Superior temporal gyrus (tissue), 1 donor: ENCODE measurements at regions not wholly inside any gene's neighbourhood (a gene's known extent, or its start where the extent isn't known, plus 50 kb on each side); places are given as distances from the start of the nearest gene placed in this dataset.

ENCODE experiments used
- DNase-seq: peaks from one replicate; pipeline ENCODE4 v3.0.0-alpha.2; 2016; ENCODE audit errors: extremely low spot score

DNA sequence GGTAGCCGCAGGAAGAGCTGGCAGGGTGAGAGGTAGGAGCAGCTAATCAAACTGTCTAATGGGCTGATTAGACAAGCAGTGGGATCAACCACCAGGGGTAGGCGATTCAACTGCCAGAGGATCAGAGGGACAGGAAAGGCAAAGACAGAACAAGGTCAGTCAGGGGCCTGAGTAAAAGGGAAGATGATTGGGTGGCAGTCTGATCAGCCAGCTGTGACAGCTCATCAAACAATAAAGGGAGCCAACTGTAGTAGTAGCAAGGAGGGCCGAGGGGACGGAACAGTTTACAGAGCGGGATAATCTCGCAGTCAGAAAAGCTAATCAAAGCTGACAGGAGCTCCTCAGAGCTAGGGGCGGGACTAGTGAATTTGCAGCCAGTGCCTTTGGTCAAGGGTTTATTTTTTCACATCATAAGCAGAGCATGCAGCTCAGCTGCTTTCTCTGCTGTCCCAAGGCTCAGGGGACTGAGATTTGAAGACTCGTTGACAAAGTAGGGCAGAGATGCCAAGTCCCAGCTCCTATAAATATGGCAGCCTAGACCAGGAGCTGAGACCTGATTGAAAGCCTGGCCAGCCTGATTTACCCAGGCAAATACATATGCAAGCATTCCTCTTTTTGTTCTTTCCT, 418.2 kb downstream of the GABRG2 start:
- no peak for DNase-seq

DNA sequence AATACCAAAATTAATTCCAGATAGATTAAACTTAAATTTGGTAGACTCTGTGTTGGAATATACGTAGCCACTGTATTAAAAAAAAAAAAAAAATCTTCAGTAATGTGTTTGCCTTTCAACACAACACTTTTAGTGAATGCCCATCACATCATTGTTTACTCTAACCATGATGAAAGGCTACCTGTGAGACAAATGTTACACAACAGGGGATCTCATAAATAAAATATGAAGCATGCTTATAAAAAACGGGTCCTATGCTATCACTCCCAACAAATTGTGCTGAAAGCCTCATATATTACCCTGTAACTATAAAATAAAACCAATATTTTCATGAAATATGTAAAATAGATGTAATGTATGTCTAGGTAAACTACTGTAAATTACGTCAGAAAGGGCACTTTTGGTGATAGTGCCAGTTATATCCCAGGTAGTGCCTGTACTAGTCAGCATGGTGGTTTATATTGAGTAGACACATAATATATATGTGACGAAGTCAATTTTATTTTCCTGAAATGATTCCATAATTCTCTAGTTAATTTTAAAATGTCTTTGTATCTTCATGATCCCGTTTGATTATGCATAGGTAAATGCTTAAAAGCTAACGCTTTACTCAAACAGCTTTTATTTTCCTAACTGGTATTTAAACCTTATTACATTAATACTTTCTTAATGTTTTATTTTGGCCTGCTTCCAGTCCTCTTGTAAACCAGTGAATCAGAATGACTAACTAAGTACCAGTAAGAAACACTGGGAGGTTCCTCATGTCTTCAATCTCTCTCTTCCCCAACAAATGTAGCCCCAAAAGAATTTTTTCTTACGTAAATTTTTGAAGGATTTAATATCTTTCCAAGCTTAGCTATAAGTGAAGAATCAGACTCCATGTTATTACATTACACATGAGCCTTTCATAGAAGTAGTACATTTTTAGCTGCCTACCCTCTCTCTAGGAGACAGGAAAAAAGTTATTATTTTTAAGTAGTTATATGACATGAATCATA, 420.3 kb downstream of the GABRG2 start:
- no peak for DNase-seq

DNA sequence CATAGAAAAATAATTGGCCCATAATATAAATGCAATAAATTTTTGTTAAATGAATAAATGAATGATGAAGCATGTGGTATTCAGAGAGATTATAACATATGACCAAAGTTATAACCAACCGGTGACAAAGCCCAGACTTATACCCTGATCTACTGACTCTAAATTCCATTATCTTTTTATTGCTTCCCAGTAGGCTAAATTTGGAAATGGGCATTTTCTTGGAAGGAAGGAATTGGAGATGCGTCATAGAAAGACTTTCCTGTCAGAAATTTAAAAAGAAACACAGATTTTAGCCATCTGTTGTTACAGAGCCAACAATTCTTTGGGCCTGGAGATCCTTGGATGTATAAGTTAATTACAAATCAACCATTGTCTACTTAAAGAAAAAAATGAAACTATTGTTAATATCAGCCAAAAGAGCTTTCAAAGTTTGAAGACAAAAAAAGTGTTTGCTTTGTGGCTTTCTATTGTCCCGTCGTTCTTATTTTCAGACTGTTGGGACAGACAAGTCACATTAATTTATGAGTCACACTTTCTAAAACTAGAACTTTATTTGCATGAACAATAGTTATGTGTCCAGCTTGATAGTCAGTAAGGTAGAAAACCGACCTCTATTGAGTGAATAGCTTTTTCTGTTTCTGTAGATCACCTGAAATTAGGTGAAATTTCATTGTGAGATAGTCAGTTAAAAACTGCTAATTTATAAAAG, 428.7 kb downstream of the GABRG2 start:
- DNase-seq, result no peak

DNA sequence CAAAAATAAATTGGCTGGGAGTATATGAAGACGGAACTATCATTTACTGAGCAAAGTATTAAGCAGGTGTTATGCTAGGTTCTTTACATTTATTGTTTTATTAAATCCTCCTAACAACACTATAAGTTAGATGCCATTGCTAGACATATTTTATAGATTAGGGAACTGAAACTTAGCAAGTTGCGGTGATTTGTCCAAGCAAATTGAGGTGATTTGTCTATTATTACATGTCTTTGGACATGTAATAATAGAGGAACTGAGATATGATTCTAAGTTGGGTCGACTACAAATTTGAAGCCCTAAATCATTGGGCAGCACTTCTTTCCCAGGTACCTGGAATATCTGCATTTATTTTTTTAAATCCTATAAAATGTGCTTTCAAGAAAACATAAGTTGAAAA, 429.9 kb downstream of the GABRG2 start:
- DNase-seq, result no peak

DNA sequence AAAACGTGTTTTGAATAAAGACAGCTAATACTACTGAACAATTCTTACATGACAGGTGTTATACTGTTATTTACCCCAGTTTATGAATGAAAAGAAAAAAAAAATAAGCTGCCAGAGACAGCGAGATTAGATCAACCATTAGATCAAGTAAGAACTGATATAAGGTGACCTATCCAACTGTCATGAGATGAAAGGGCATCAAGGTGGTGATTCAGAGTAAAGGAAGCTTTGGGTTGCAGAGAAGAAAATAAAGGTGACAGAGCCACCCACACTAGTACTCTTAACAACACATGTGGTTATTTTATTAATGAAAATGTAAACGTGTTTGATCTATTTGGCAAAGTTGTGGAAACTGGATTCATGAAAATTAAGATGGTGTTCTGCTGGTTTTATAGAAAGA, 435.2 kb downstream of the GABRG2 start:
- DNase-seq, result no peak

DNA sequence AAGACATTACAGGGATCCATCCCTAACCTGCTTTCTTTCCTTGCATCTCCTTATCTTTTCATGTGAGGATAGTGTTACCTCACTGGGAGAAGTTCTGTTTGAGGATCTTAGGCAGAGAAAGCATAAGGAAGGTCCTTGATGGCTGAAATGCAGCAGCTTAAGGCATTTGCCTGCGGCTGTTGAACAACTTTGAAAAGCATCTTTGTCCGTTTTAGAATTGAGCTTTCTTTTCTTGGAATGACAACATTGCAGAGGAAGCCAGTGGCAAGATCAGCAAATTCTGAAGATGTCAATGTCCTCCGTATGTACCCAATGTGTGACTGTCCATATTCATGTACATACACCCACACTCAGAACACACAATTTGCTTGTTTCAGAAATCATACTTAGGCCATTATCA, 436.2 kb downstream of the GABRG2 start:
- DNase-seq, result no peak

DNA sequence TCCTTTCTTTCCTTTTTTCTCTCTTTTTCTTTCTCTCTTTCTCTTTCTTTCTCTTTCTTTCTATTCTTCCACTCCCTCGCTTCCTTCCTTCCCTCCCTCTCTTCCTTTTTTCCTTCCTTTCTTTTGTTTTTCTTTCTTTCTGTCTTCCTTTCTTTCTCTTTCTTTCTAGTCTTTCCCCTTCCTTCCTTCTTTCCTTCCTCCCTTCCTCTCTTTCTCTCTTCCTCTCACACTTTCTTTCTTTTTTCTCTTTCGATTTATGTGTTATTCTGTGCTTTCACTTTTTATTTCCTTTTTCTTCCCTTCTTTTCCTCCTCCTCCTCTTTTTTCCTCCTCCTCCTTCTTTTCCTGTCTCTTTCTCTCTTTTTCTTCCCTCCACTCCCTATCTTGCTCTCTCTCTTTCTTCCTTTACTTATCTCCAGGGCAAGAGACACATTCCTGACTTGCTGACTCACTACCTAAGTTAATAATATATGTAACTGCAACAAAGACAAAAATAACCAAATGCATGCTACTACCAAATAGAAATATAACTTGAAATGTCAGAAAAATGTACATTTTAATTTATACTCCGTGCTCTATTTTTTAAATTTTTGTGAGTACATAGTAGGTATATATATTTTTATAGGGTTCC, 445.5 kb downstream of the GABRG2 start:
- DNase-seq, result no peak

DNA sequence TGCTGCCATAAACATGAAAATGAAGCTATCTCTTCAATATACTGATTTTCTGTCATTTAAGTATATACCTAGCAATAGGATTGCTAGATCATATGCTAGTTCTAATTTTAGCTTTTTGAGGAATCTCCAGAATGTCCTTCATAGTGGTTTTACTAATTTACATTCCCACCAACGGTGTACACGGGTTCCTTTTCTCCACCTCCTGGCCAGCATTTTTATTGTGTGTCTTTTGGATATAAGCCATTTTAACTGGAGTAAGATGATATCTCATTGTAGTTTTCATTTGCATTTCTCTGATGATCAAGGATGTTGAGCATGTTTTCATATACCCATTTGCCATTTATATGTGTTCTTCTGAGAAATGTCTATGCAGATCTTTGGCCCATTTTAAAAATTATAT, 446.5 kb downstream of the GABRG2 start:
- DNase-seq, result no peak

DNA sequence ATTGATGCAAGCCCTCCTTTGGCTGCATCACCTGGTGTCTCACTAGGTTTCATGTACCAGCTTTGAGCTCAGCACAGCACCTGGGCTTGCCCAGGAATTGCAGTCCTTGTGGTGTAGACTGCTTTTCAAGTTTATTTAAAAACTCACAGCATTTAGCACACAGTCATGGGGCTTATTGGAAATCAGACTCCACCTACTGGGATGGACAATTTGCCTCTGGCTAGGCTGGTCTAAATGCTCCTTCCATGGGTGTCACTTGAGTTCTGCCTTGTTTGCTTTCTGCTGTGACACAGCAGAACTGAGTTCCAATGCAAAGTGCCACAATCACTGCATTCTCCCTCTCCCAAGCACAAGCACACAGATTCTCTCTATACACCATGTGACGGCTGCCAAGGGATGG, 453.3 kb downstream of the GABRG2 start:
- no peak for DNase-seq

DNA sequence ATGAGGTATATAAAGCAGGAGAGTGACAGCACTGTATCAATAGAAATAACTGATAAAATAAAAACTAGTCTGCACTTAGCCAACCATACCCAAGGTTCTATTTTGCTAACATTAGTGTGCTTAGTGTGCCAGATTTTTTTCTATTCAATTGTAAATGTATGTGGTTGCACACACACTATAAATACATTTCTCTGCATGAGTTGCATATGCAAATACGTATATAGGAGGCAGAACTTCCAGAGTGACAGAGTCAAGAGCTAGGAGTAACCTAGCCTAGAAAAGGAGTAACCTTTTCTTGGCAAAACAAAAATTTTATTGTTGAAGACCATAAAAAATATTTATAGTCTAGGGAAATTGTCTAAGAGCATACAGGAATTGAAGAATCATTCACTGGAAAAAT, 461.6 kb downstream of the GABRG2 start:
- no peak for DNase-seq

DNA sequence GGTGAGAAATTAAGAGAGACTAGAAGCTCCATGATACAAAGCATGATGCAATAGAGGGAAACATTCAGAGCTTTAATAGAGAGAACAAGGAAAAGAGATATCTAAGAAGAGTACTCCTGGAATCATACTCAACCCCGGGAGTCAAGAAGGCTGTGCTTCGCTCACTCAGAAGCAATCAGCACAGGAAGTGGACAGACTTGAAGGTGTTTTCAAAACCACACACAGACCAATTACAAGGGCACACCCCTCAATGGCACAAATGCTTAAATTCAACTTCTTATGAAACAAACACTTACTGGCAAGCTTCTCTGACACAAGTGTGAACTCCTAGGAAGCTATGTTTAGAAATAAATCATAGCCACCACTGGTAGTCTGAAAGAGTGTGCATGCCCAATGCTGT, 462.3 kb downstream of the GABRG2 start:
- no peak for DNase-seq

DNA sequence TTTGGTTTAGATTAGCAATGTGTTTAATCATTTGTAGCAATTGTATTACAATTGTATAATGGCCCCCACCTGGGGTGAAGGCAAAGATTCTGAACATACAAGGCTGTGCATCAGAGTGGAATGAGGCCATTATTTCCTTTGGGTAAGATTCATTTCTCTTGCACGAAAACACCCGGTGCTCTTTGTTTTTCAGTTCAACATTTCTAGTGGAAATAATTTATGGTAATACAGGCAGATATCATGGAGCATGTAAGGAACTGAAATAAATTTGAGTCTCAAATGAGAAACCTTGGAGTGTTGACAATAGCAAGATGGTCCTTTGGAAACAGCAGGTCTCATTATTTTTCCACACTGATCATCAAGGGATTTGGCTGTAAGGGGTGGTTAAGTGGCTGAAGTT, 475.9 kb downstream of the GABRG2 start:
- no peak for DNase-seq

DNA sequence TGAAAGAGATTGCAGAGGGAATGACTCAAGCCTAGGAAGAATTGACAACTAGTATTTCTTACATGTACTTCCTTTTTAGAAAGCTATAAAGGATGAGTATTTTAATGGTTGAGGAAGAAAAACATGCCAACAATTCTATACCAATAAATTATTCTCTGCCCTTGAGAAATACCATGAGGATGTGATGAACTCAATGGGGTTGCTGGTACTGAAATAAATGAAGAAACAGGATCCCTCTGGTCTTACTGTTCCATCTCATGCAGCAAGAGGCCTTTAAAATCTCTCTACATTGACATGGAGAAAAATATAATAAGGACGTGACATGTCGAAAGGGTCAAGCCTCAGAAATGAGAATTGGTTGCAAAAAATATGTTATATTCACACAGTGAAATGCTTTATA, 477.3 kb downstream of the GABRG2 start:
- DNase-seq, result no peak

DNA sequence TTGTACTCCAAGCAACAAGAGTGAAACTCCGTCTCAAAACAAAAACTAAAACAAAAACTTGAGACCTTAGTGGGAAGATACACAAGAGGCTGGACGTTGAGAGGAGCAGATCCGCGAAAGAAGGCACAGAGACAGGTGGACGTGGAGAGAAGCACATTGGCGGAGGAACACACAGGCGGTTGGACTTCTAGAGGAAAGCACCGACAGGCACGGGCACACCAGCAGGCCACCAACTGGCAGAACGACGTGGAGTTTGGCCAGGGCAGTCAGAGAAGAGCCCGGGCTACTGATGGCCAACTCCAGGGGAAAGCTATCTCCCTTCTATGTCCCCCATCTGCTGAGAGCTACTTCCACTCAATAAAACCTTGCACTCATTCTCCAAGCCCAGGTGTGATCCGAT, 482.7 kb downstream of the GABRG2 start:
- DNase-seq, result no peak

DNA sequence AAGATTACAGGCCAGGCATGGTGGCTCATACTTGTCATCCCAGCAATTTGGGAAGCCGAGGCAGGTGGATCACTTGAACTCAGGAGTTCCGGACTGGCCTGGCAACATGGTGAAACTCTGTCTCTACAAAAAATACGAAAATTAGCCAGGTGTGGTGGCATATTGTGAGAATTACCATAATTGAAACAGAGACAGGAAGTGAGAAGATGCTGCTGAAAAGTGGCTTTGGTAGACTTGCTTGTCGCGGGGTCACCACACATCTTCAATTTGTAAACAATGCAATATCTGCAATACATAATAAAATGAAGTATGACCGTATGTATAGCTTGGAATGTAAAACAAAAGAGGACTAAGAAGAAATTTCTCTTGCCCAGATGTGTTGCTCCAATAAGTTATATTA, 490.5 kb downstream of the GABRG2 start:
- no peak for DNase-seq

DNA sequence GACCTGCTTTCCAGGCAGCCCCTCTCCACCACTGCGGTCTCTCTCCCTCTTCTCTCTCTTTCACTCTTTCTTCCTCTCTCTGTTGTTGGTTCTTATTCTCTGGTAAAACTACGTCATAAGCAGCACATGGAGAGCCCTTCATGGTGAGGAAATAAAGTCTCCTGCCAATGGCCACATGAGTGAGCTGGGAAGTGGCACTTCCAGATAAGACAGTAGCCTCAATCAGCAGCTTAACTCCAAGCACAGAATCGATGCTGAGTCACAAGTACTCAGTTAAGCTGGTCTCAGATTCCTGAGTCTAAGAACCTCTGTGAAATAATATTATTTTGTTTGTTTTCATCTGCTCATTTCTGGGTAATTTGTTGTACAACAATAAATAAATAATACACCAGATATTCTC, 500.1 kb downstream of the GABRG2 start:
- no peak for DNase-seq

DNA sequence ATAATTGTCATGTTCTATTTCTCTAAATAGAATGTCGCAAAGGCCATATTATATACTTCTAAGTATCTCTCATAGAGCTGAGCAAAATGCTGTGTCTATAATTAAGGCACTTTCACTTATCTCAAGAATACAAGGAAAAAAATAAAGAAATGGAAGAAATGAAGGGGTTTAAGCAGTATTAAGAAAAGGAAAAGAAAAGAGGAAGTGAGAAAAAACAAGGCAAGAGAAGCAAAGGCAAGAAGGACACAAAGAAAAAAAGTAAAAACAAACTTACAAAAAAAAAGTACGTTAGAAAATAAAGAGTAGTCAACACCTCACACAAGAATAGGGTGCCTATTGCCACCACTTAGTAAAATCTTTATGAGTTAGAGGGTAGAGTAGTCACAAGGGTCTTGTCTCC, 506.2 kb downstream of the GABRG2 start:
- DNase-seq, result no peak

DNA sequence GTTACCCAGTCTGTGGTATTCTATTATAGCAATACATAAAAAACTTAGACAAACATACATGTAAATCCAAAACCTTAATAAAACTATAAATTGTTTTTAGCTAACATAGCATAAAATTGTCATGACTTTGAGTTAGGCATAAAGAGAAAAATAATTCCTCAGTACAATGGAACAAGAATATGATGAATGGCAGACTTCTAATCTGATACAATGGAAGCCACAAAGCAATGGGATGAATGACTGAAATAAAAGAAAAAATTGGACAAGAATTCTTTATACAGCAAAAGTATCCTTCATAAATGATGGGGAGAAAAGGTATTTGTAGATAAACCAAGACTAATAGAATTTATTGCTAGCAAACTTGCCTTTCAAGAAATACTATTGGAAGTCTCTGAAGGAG, 524.2 kb downstream of the GABRG2 start:
- no peak for DNase-seq

DNA sequence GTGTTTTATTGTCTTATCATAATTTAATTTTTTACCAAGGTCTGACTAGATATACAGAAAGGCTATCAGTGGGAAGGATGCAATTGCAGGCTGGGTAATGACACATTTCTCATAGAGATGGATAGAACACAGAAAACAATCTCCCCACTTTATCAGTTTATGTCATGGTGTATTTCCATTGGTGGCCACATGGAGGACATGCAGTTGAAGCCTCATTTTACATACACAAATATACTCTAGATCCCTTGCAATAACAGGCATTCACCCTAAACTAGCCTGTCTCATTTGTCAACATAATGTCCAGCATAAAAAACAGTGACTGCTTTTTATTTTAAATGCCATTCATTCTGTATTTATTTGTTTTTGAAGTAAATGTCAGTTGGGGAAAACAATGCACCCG, 526.3 kb downstream of the GABRG2 start:
- no peak for DNase-seq

DNA sequence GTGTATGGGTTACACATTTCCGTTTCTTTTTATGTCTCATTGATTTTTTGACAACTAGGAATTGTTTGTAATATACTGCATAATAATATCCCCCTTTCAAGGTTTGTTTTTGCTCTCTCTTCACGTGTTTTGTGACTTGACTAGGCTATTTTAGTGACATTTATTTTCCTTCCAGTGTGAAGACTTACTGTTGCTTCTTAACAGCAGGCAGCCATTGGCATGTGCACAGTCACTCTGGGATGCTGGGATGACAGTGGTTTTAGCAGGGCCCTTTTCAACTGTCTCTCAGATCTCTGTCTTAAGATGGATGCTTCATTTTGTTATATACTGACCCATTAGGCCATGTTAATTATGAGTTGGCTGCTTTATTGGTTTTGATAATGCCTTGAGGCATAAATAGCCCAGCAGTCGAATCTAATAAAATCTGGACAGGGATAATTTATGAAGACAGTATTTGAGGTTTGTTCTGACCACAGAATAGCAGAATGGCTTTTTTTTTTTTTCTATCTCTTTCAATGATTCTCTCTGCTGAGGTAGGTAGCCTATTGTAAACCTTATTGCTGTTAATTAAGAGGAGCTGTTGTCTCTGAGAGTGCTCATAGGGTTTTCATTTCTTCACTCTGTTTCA, 536.0 kb downstream of the GABRG2 start:
- DNase-seq, result no peak

DNA sequence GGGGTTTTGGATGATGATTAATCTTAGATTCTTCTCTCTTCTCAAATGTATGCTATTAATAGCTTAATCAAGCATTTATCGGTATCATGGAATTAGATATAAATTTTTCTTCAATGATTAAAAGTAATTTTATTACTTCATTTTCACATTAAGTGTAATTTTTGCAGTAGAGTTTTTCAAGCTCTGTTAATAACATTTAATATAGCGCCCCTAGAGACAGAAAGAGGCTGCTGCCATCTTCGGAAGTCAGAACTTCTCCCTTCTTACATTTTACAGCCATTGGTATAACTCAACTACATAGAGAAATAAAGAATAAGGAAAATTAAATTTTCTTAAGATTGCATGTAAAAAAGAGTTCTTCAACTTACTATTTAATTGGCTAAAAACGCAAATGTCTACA, 540.3 kb downstream of the GABRG2 start:
- DNase-seq, result no peak
